ENCODE measurements at regions not wholly inside any gene's neighbourhood (a gene's known extent, or its start where the extent isn't known, plus 50 kb on each side); places are given as distances from the start of the nearest gene placed in this dataset.

- Histone ChIP-seq H3K4me1 (no peaks in the 10 kb centered on the region), H3K9me3 (peaks cover 0 to 4% (median 1%) of the 10 kb centered on the region in 4 donors), H3K4me3 (no peak overlapping the region), H3K27me3 (no peaks in the 10 kb centered on the region), H3K27ac (no peak overlapping the region), H3K36me3 (no peaks in the 10 kb centered on the region)
- no peak for DNase-seq
- TF ChIP-seq POLR2A (IDR thresholded peaks at IDR 0.05), result no peak
- TF ChIP-seq CTCF (IDR thresholded peaks at IDR 0.05), result no peak
Measured at GRCh38 chr9:38263532-38263931, 129.0 kb upstream of the ALDH1B1 start.

- H3K4me3 ChIP-seq, result no peak overlapping the region
- H3K9me3 ChIP-seq, result no peaks in the 10 kb centered on the region
- no peak for DNase-seq
- no peak overlapping the region for H3K27ac ChIP-seq
- H3K36me3 ChIP-seq, result no peaks in the 10 kb centered on the region
- H3K27me3 ChIP-seq, result no peaks in the 10 kb centered on the region
- no peaks in the 10 kb centered on the region for H3K4me1 ChIP-seq
- no peak for TF ChIP-seq POLR2A (IDR thresholded peaks at IDR 0.05)
- TF ChIP-seq CTCF (IDR thresholded peaks at IDR 0.05), result no peak
Measured at GRCh38 chr9:38259519-38260218, 132.8 kb upstream of the ALDH1B1 start.

GRCh38 chr9:38259056-38259455 is 133.4 kb upstream of the ALDH1B1 start:
- H3K4me1 ChIP-seq, result no peaks in the 10 kb centered on the region
- H3K27me3 ChIP-seq, result no peaks in the 10 kb centered on the region
- no peak overlapping the region for H3K4me3 ChIP-seq
- H3K27ac ChIP-seq, result no peak overlapping the region
- H3K36me3 ChIP-seq, result no peaks in the 10 kb centered on the region
- no peak for TF ChIP-seq CTCF (IDR thresholded peaks at IDR 0.05)
- no peaks in the 10 kb centered on the region for H3K9me3 ChIP-seq
- DNase-seq, result no peak

- TF ChIP-seq POLR2A (IDR thresholded peaks at IDR 0.05), result no peak
- no peak for TF ChIP-seq CTCF (IDR thresholded peaks at IDR 0.05)
Measured at GRCh38 chr9:38257626-38258215, 134.8 kb upstream of the ALDH1B1 start.

GRCh38 chr9:38256461-38256860 is 136.0 kb upstream of the ALDH1B1 start:
- H3K4me1 ChIP-seq, result no peaks in the 10 kb centered on the region
- TF ChIP-seq POLR2A (IDR thresholded peaks at IDR 0.05) (no peak), CTCF (IDR thresholded peaks at IDR 0.05) (no peak)

More at GRCh38 chr9:38257626-38258215, 134.8 kb upstream of the ALDH1B1 start:
- no peak for DNase-seq
- no peak overlapping the region for H3K27ac ChIP-seq
- no peaks in the 10 kb centered on the region for H3K4me1 ChIP-seq
- H3K9me3 ChIP-seq, result no peaks in the 10 kb centered on the region
- H3K4me3 ChIP-seq, result no peak overlapping the region
- no peaks in the 10 kb centered on the region for H3K36me3 ChIP-seq
- H3K27me3 ChIP-seq, result no peaks in the 10 kb centered on the region

More at GRCh38 chr9:38256461-38256860, 136.0 kb upstream of the ALDH1B1 start:
- no peak overlapping the region for H3K4me3 ChIP-seq
- DNase-seq, result no peak
- H3K9me3 ChIP-seq, result no peaks in the 10 kb centered on the region
- H3K36me3 ChIP-seq, result no peaks in the 10 kb centered on the region
- H3K27ac ChIP-seq, result no peak overlapping the region
- H3K27me3 ChIP-seq, result no peaks in the 10 kb centered on the region
